ENCODE measurements at regions not wholly inside any gene's neighbourhood (a gene's known extent, or its start where the extent isn't known, plus 50 kb on each side); places are given as distances from the start of the nearest gene placed in this dataset.

GRCh38 chr5:175001876-175002645, 277.7 kb downstream of the MSX2 start:
- Histone ChIP-seq H3K36me3 (ENCODE audit: control insufficient read depth, low read length) (no peaks in the 10 kb centered on the region), H3K4me2 (ENCODE audit: low read length) (no peak overlapping the region), H3K27me3 (ENCODE audit: control insufficient read depth, low read length) (no peaks in the 10 kb centered on the region), H3K9me2 (replicated peaks; ENCODE audit: control insufficient read depth, low read length) (no peaks in the 10 kb centered on the region), H3K4me1 (ENCODE audit: control insufficient read depth, low read length) (no peaks in the 10 kb centered on the region), H3K79me2 (ENCODE audit: control insufficient read depth, low read length) (no peaks in the 10 kb centered on the region), H3K4me3 (ENCODE audit: low read length) (no peak overlapping the region), H3F3A (ENCODE audit: control insufficient read depth, insufficient read depth) (no peaks in the 10 kb centered on the region), H3K9me3 (ENCODE audit: control insufficient read depth, insufficient read depth, low read length) (no peaks in the 10 kb centered on the region), H4K20me1 (ENCODE audit: control insufficient read depth, insufficient read depth, low read depth, low read length) (no peaks in the 10 kb centered on the region), H3K27ac (ENCODE audit: low read depth, low read length) (no peak overlapping the region)
- no peak for TF ChIP-seq CTCF (IDR thresholded peaks at IDR 0.05; ENCODE audit: low read depth, low read length, poor library complexity, severe bottlenecking)
- no peak for TF ChIP-seq EZH2phosphoT487 (IDR thresholded peaks at IDR 0.05; ENCODE audit: borderline replicate concordance, low read length)

GRCh38 chr5:175001311-175001710, 276.9 kb downstream of the MSX2 start:
- no peaks in the 10 kb centered on the region for H3K36me3 ChIP-seq (ENCODE audit: control insufficient read depth, low read length)
- no peaks in the 10 kb centered on the region for H3K9me2 ChIP-seq (replicated peaks; ENCODE audit: control insufficient read depth, low read length)
- no peaks in the 10 kb centered on the region for H3F3A ChIP-seq (ENCODE audit: control insufficient read depth, insufficient read depth)
- no peak overlapping the region for H3K27ac ChIP-seq (ENCODE audit: low read depth, low read length)
- no peaks in the 10 kb centered on the region for H3K9me3 ChIP-seq (ENCODE audit: control insufficient read depth, insufficient read depth, low read length)
- no peak for TF ChIP-seq CTCF (IDR thresholded peaks at IDR 0.05; ENCODE audit: low read depth, low read length, poor library complexity, severe bottlenecking)
- H3K4me1 ChIP-seq (ENCODE audit: control insufficient read depth, low read length) = no peaks in the 10 kb centered on the region
- no peak overlapping the region for H3K4me2 ChIP-seq (ENCODE audit: low read length)
- no peaks in the 10 kb centered on the region for H3K79me2 ChIP-seq (ENCODE audit: control insufficient read depth, low read length)
- H3K27me3 ChIP-seq (ENCODE audit: control insufficient read depth, low read length) = no peaks in the 10 kb centered on the region
- H4K20me1 ChIP-seq (ENCODE audit: control insufficient read depth, insufficient read depth, low read depth, low read length) = no peaks in the 10 kb centered on the region
- no peak overlapping the region for H3K4me3 ChIP-seq (ENCODE audit: low read length)

GRCh38 chr5:174999581-174999980, 275.2 kb downstream of the MSX2 start:
- no peaks in the 10 kb centered on the region for H3K27me3 ChIP-seq (ENCODE audit: control insufficient read depth, low read length)
- H3K36me3 ChIP-seq (ENCODE audit: control insufficient read depth, low read length) = no peaks in the 10 kb centered on the region
- no peaks in the 10 kb centered on the region for H3K9me2 ChIP-seq (replicated peaks; ENCODE audit: control insufficient read depth, low read length)
- no peaks in the 10 kb centered on the region for H3K79me2 ChIP-seq (ENCODE audit: control insufficient read depth, low read length)
- TF ChIP-seq EZH2phosphoT487 (IDR thresholded peaks at IDR 0.05; ENCODE audit: borderline replicate concordance, low read length) = no peak
- no peak for TF ChIP-seq CTCF (IDR thresholded peaks at IDR 0.05; ENCODE audit: low read depth, low read length, poor library complexity, severe bottlenecking)
- no peaks in the 10 kb centered on the region for H3K9me3 ChIP-seq (ENCODE audit: control insufficient read depth, insufficient read depth, low read length)
- no peak overlapping the region for H3K27ac ChIP-seq (ENCODE audit: low read depth, low read length)
- no peak overlapping the region for H3K4me3 ChIP-seq (ENCODE audit: low read length)
- H4K20me1 ChIP-seq (ENCODE audit: control insufficient read depth, insufficient read depth, low read depth, low read length) = no peaks in the 10 kb centered on the region
- H3K4me2 ChIP-seq (ENCODE audit: low read length) = no peak overlapping the region
- H3F3A ChIP-seq (ENCODE audit: control insufficient read depth, insufficient read depth) = no peaks in the 10 kb centered on the region
- H3K4me1 ChIP-seq (ENCODE audit: control insufficient read depth, low read length) = no peaks in the 10 kb centered on the region

Data from DOHH2 (cell line).